GM19099 (cell line): ENCODE measurements at regions not wholly inside any gene's neighbourhood (a gene's known extent, or its start where the extent isn't known, plus 50 kb on each side); places are given as distances from the start of the nearest gene placed in this dataset.

Experiments used
- POLR2A ChIP-seq: IDR thresholded peaks from 3 replicates; pipeline ENCODE4 v1.6.1; 2011; ENCODE audit warnings: low read depth; ENCODE audit not compliant: insufficient read length; ENCODE audit errors: extremely low read depth

- no peak for TF ChIP-seq POLR2A
These were observed 222.4 kb upstream of the APCDD1 start for GRCh38 chr18:10232062-10232461.

GRCh38 chr18:10233082-10233875 is 221.2 kb upstream of the APCDD1 start:
- no peak for TF ChIP-seq POLR2A

GRCh38 chr18:10234281-10234680 is 220.2 kb upstream of the APCDD1 start:
- no peak for TF ChIP-seq POLR2A

- no peak for TF ChIP-seq POLR2A
These were observed 219.3 kb upstream of the APCDD1 start for GRCh38 chr18:10234912-10235660.

- no peak for TF ChIP-seq POLR2A
These were observed 218.8 kb upstream of the APCDD1 start for GRCh38 chr18:10235661-10235952.

- no peak for TF ChIP-seq POLR2A
These were observed 215.3 kb upstream of the APCDD1 start for GRCh38 chr18:10239103-10239502.

GRCh38 chr18:10239991-10240634 is 214.3 kb upstream of the APCDD1 start:
- no peak for TF ChIP-seq POLR2A

GRCh38 chr18:10240973-10241372 is 213.5 kb upstream of the APCDD1 start:
- no peak for TF ChIP-seq POLR2A

DNA sequence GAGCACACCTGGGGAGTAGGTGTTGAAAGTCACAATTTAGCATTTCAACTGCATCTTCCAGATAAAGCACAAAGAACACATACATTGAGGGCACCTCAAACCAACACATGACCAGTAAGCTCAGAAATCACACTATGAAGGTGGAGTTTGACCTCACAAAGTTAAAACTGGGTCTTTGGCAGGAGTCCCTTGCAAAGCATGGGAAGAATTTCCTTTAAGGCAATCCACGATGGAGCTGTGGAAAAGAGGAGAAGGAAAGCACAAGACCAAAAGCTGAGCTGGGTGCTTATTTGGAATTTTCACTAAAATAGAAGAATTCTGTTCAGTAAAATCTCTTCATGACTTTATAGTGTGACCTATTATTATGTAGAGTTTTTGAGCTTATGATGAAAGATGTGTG is 212.9 kb upstream of the APCDD1 start:
- no peak for TF ChIP-seq POLR2A

DNA sequence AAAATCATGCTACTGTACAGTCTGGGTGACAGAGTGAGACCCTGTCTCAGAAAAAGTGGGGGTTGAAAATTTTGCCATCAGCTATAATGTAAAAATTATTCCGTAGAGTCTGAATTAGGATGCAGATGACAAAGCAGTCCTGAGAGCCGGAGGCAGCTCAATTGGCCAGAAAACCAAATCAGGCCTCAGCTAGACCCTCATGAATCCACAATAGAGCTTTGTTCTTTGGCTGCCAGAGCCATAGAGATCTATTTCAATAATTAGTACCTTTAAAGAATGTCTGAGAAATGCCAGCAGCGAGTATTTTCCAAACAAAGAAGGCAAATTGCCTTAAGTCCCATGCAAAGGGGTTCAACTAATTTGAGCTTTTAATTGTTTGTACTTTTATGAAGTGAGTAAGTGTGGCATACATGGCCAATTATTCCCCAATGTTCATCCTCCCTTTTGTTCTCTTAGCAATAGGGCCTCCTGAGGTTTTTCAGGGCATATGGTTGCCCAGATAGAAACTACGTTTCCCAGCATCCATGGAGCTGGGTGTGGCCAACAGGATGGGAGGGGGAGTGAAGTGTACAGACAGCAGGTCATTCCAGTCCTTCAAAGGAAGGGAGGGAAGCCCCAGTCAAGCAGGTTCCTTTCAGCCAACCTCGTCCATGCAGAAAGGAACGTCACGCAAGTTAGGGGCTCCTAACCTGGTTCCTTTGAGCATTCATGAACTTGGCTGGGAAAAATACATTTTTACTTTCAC is 211.3 kb upstream of the APCDD1 start:
- TF ChIP-seq POLR2A = no peak

DNA sequence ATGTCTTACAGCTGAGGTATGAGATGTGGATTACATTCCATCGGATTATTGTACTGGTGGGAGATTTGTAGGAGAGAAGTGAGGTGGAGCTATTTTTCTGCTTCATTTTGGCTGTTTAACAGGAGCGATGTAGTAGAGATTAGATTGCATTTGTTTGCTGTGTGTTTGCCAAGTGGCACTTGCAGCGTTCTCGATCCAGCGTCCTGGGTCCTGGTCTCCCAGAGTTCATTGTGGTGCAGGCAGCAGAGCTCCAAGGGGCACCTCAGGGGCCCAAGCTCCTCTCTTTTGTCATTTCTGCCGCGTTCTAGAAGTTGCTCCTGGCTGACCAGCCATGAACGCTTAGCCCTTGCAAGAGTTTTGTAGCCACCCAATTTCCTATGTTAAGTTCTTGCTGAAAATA is 210.1 kb upstream of the APCDD1 start:
- TF ChIP-seq POLR2A = no peak

GRCh38 chr18:10245031-10245845 is 209.2 kb upstream of the APCDD1 start:
- no peak for TF ChIP-seq POLR2A

GRCh38 chr18:10245846-10246175 is 208.6 kb upstream of the APCDD1 start:
- TF ChIP-seq POLR2A = no peak

DNA sequence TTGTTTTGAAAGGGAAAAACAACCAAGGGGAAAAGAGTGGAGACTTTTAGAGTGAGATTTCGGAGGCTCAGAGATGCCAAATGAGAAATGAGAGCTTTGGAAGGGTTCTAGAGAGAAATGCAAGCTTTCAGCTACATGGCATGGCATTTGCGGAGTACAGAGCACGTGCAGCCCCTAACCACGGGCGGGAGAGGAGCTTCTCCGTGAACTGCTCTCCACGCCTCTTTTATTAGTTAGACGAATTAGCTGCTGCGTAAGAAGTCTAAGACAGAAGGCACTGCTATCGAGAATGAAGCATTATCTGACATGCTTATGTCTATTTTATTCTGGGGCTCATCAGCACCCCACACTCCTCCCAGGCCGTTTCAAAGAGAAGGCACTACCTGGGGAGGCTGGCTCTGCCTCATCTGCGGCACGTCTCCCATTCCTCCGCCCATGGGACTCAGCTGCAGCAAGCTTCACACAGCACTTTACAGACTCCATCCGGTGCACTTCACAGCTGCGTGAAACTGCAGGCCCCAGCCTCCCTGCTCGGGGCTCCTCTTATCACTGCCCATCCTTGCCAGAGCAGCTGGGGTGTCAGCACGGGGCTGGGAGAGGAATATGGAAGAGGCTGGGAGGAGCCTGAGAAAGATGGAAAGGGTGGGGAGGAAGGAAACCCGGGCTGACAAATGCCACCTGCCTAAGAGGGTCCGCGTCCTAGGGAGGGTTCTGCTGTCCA is 207.3 kb upstream of the APCDD1 start:
- TF ChIP-seq POLR2A = no peak

DNA sequence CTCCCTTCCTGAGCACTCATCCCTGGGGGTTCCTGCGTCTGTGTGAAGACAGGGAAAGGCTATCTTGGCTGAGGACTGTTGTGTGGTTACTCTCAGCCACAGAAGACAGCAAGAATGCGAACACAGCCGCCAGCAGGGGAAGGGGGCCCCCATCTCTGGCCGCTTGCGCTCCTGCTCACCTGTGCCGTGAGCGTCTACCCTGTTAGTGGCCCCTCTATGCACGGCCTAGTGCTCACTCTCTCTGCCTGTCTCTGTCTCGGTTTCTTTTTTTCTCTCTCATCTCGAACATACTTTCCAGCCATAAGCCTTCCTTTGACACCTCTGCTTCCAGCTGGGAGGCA is 206.7 kb upstream of the APCDD1 start:
- TF ChIP-seq POLR2A = no peak

GRCh38 chr18:10248738-10249137 is 205.7 kb upstream of the APCDD1 start:
- TF ChIP-seq POLR2A = no peak
